T-helper 2 cell (primary cell): ENCODE measurements at regions not wholly inside any gene's neighbourhood (a gene's known extent, or its start where the extent isn't known, plus 50 kb on each side); places are given as distances from the start of the nearest gene placed in this dataset.
"Not testable (repeated sequence)": the region's sequence is repeated elsewhere in the genome, so short reads cannot be mapped to it uniquely, and the experiment has no call there.

Experiments used
- DNase-seq, 5 experiments: peaks; one replicate each; pipeline versions ENCODE4 v3.0.0 to v3.0.0-alpha.2; 2012 to 2022

GRCh38 chrY:7588176-7588575 lies 676.6 kb upstream of the AMELY start:
- not testable (repeated sequence) for DNase-seq

GRCh38 chrY:7562541-7562940 lies 651.0 kb upstream of the AMELY start:
- DNase-seq = no peak

GRCh38 chrY:7557675-7558074 lies 646.1 kb upstream of the AMELY start:
- DNase-seq = no peak

- DNase-seq = no peak
Observed at GRCh38 chrY:7555006-7555405, 643.5 kb upstream of the AMELY start.

- no peak for DNase-seq
Observed at GRCh38 chrY:7545060-7545459, 633.5 kb upstream of the AMELY start.

- no peak for DNase-seq
Observed at GRCh38 chrY:7544172-7544770, 632.7 kb upstream of the AMELY start.

- DNase-seq = no peak
Observed at GRCh38 chrY:7543506-7543905, 632.0 kb upstream of the AMELY start.

- DNase-seq = no peak
Observed at GRCh38 chrY:7542256-7542858, 630.8 kb upstream of the AMELY start.

GRCh38 chrY:7529396-7529795 lies 617.8 kb upstream of the AMELY start:
- DNase-seq = no peak

GRCh38 chrY:7527568-7527967 lies 616.0 kb upstream of the AMELY start:
- DNase-seq = not testable (repeated sequence)

- DNase-seq = no peak
Observed at GRCh38 chrY:7518387-7518786, 606.8 kb upstream of the AMELY start.

GRCh38 chrY:7516268-7516667 lies 604.7 kb upstream of the AMELY start:
- no peak for DNase-seq

- DNase-seq = no peak
Observed at GRCh38 chrY:7515812-7516211, 604.3 kb upstream of the AMELY start.

GRCh38 chrY:7502896-7503295 lies 591.3 kb upstream of the AMELY start:
- DNase-seq = no peak

GRCh38 chrY:7501236-7501635 lies 589.7 kb upstream of the AMELY start:
- DNase-seq = no peak

GRCh38 chrY:7496001-7496400 lies 584.4 kb upstream of the AMELY start:
- no peak for DNase-seq

GRCh38 chrY:7484455-7485285 lies 573.1 kb upstream of the AMELY start:
- DNase-seq = not testable (repeated sequence)

- DNase-seq = no peak
Observed at GRCh38 chrY:7471976-7472375, 560.4 kb upstream of the AMELY start.

- DNase-seq = no peak
Observed at GRCh38 chrY:7470037-7470436, 558.5 kb upstream of the AMELY start.

- DNase-seq = no peak
Observed at GRCh38 chrY:7468951-7469745, 557.6 kb upstream of the AMELY start.

- no peak for DNase-seq
Observed at GRCh38 chrY:7467796-7468520, 556.4 kb upstream of the AMELY start.

- peak in 1 of 5 experiments; percentile 0 for DNase-seq
Observed at GRCh38 chrY:7465185-7465621, 553.7 kb upstream of the AMELY start.
